ENCODE measurements at regions not wholly inside any gene's neighbourhood (a gene's known extent, or its start where the extent isn't known, plus 50 kb on each side); places are given as distances from the start of the nearest gene placed in this dataset.
"Not testable (repeated sequence)": the region's sequence is repeated elsewhere in the genome, so short reads cannot be mapped to it uniquely, and the experiment has no call there.

DNA sequence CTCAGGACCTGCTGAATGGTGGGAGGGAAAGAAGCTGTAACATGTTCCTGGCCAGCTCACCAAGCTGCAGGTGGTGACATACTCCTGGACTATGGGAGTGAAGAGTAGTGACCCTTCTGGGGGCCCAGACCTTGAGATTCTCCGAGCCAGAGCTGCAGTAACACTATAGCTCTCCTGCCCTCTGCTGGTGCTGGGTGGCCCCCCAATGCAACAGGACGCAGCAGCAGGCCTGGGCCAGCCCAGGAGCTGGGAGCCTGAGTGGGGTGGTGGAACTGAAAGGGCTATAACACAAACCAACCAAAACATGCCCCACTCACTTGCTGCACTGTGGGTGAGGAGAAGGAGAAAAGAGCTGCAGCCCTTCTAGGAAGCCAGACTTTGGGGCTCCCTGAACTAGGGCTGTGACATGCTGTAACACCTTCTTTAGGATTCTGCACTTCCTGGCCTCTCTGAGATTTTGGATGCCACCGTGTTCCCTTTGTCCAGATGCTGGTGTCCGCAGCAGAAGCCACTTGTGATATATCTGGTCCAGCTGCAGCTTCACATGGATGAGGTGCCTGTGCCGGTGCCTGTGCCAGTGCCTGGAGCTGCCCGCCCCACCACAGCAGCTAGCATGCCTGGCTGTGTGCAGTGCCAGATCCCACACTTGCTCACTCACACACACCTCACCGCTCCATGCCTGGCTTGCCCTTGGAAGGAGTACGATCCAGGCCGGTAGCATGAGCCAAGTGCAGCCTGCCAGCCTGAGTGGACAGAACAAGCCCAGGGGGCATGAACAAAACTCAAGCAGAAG, 636.8 kb upstream of the KCNMB2 start:
- H3K27ac Mint-ChIP-seq = no peak overlapping the region
- H3K9me3 Mint-ChIP-seq = peaks cover 18% of the 10 kb centered on the region
- H3K4me1 Mint-ChIP-seq = no peaks in the 10 kb centered on the region
- no peak for DNase-seq
- no peak overlapping the region for H3K4me3 Mint-ChIP-seq
- peaks cover 15% of the 10 kb centered on the region for H3K36me3 Mint-ChIP-seq
- H3K27me3 Mint-ChIP-seq = no peaks in the 10 kb centered on the region

DNA sequence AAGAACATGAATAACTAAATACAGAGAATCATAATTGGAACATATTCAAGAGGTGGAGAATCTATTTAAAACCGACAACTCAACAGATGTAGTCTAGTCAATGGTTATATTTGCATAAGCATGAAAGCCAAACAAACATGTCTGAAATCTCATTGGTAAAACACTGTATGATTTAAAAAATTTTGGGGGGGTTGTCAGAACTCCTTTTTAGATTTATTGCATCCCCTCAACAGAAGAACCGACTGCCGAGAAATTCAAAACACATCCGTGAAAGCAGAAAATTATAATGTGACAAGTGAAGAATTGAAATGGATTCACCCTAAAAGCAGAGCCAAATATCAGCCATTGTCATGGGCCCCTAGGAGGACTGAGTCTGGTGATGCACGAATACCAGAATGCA, 633.4 kb upstream of the KCNMB2 start:
- Mint-ChIP-seq H3K4me1 (no peaks in the 10 kb centered on the region), H3K9me3 (peaks cover 12% of the 10 kb centered on the region), H3K27ac (no peak overlapping the region), H3K27me3 (no peaks in the 10 kb centered on the region), H3K36me3 (peaks cover 9% of the 10 kb centered on the region), H3K4me3 (no peak overlapping the region)
- no peak for DNase-seq

DNA sequence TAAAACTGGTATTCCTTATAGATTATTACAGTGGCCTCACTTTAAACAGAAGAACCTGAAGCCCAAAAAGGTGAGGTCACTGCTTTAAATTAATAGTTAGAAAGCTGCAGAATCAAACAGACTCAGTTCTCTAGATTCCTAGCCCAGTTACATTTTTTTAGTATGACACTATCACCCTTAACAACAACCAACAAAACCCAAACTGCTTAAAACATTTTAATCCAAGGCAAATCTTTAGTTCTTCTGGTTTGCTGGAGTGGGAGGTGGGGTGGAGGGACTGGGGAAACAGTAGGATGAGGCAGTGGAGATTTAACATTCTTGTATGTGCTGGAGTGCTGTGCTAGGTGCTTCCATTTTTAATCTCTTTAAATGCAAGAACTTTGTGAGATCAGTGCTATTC, 631.6 kb upstream of the KCNMB2 start:
- H3K4me3 Mint-ChIP-seq = no peak overlapping the region
- no peak for DNase-seq
- no peaks in the 10 kb centered on the region for H3K4me1 Mint-ChIP-seq
- no peaks in the 10 kb centered on the region for H3K27me3 Mint-ChIP-seq
- H3K27ac Mint-ChIP-seq = no peak overlapping the region
- H3K9me3 Mint-ChIP-seq = peaks cover 10% of the 10 kb centered on the region
- H3K36me3 Mint-ChIP-seq = peaks cover 8% of the 10 kb centered on the region

DNA sequence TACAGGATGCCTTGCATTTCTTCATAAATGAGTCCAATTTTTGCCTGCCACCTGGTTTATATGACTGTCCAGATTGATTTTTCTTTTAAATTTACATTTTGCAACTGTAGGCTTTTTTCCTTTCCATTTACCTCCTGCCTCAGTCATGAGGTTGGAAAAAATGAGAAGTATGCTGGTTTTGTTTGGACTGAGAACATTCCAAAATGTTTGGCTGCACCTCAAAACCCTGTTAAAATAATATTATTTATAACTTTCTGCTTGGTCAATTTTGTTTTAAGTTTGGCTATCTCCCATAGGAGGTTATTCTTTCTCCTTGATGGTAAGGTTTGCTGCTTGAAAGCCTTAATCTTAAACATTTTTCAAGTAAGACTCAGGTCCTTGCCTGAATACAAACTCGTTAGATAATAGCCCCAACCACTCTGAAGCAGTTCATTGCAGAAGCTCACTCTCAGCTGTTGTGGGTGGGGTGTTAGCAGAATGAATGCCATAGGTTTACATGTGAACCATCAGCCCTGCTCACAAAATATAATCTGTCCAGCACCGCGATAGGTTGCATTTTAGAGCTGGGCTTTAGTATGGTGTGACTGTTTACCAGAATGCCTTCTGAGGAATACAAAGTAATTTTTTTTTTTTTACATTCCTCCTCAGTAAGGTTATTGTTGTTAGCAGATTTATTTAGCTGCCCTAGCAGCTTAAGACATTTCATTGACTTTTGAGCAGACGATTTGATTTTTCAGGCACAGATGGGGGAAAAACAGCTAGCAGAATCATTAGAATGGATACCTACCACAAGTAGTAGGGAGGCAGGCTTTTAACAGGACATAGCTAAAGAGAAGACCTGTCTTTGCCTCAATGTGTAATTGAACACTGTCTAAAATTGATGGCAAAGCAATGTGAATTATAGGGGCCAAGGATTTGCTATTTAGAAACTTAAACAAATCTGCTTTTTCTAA, 630.8 kb upstream of the KCNMB2 start:
- no peaks in the 10 kb centered on the region for H3K4me1 Mint-ChIP-seq
- peaks cover 3% of the 10 kb centered on the region for H3K9me3 Mint-ChIP-seq

DNA sequence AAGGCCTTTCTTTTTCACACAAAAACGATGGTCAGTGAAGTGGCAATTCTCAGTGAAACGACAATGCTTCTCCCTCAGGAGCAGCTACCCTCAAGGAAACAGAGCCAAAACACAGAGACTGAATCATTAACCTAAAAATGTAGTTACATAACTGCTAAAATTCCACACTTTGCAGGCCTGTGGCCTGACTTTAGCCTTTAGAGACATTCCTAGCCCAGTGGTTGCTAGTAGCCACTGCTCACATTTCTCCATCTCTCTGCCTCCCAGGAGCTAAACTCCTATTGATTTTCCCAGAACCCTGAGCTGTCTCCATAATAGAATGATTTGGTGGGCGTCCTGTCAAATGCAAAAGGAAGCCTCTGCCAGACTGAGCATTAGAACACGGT, 630.1 kb upstream of the KCNMB2 start:
- DNase-seq = no peak
- H3K4me3 Mint-ChIP-seq = no peak overlapping the region
- H3K27ac Mint-ChIP-seq = no peak overlapping the region
- no peaks in the 10 kb centered on the region for H3K36me3 Mint-ChIP-seq
- H3K4me1 Mint-ChIP-seq = no peaks in the 10 kb centered on the region
- H3K9me3 Mint-ChIP-seq = peaks cover 3% of the 10 kb centered on the region
- no peaks in the 10 kb centered on the region for H3K27me3 Mint-ChIP-seq

More for the DNA sequence above, 630.8 kb upstream of the KCNMB2 start:
- no peak for DNase-seq
- H3K4me3 Mint-ChIP-seq = no peak overlapping the region
- no peaks in the 10 kb centered on the region for H3K27me3 Mint-ChIP-seq
- H3K27ac Mint-ChIP-seq = no peak overlapping the region
- H3K36me3 Mint-ChIP-seq = peaks cover under 1% of the 10 kb centered on the region

DNA sequence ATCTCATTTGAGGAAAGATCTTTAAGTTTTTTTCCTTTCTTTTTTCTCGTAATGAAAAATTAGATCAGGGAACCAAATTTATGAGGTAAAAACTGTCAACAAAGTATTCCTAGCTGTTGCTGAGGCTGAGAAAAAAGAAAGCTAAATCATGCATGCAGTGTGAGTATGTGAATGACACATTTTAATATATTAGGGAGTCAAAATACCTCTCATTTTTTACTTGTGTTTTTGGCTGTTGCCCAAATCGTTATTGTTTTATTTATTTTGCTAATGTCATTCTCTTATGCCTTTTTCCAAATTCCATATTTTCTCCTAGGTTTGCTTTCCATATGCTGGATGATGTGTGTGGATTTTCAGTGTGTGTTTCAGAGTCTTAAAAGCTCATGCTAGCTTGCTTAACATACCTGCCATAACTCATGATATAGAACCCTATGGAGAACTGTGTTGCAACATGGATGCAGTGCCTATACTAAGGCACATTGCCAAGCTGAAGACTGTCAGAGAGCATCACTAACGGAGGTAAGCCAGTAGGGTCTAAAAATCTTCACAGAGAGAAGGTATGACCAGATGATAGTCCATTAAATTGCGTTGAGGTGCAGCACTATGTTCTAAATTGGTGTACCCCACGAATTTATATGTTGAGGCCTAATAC, 629.5 kb upstream of the KCNMB2 start:
- no peak for DNase-seq
- Mint-ChIP-seq H3K4me3 (no peak overlapping the region), H3K27me3 (no peaks in the 10 kb centered on the region), H3K27ac (no peak overlapping the region), H3K4me1 (no peaks in the 10 kb centered on the region), H3K36me3 (peaks cover 2% of the 10 kb centered on the region), H3K9me3 (peaks cover 2% of the 10 kb centered on the region)

DNA sequence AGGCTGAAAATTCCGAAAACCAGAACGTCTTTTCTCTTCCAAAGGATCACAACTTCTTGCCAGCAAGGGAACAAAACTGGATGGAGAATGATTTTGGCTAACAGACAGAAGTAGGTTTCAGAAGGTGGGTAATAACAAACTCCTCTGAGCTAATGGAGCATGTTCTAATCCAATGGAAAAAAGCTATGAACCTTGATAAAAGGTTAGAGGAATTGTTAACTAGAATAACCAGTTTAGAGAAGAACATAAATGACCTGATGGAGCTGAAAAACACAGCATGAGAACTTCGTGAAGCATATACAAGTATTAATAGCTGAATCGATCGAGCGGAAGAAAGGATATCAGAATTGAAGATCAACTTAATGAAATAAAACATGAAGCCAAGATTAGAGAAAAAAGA, 626.7 kb upstream of the KCNMB2 start:
- not testable (repeated sequence) for H3K9me3 Mint-ChIP-seq, H3K4me3 Mint-ChIP-seq, H3K4me1 Mint-ChIP-seq, DNase-seq, H3K27me3 Mint-ChIP-seq, H3K36me3 Mint-ChIP-seq, H3K27ac Mint-ChIP-seq

DNA sequence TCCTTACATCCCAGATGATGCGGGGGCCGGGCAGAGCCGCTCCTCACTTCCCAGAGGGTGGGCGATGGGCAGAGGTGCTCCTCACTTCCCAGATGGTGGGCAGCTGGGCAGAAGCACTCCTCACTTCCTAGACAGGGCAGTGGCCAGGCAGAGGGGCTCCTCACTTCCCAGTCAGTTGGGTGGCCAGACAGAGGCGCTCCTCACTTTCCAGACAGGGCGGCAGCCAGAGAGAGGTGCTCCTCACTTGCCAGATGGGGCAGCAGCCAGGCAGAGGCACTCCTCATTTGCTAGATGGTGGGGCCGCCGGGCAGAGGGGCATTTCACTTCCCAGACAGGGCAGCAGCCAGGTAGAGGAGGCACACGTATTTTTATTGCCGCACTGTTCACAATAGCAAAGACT, 622.0 kb upstream of the KCNMB2 start:
- Mint-ChIP-seq H3K9me3 (peaks cover 9% of the 10 kb centered on the region), H3K27ac (no peak overlapping the region), H3K36me3 (peaks cover 8% of the 10 kb centered on the region), H3K27me3 (no peaks in the 10 kb centered on the region), H3K4me3 (no peak overlapping the region), H3K4me1 (no peaks in the 10 kb centered on the region)
- no peak for DNase-seq

DNA sequence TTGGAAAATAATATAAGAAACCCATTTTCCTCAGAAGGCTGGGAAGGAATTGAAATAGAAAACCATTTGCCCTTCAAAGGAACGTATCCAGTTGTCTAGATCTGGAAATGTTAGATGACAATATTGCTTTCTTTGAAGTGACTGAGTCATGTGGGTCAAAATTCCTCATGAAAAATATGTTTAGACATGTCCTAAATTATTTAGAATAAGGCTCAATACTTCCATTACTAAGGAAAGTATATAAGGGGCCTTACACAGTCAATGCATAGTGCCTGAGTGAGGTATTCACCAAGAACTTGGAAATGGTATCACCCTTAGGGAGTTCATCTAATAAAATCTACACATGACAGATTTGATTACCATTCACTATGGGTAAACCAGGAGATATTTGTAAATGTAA, 619.8 kb upstream of the KCNMB2 start:
- DNase-seq = no peak
- H3K36me3 Mint-ChIP-seq = peaks cover 7% of the 10 kb centered on the region
- H3K9me3 Mint-ChIP-seq = peaks cover 7% of the 10 kb centered on the region
- H3K27me3 Mint-ChIP-seq = no peaks in the 10 kb centered on the region
- H3K4me1 Mint-ChIP-seq = no peaks in the 10 kb centered on the region
- H3K4me3 Mint-ChIP-seq = no peak overlapping the region
- H3K27ac Mint-ChIP-seq = no peak overlapping the region

DNA sequence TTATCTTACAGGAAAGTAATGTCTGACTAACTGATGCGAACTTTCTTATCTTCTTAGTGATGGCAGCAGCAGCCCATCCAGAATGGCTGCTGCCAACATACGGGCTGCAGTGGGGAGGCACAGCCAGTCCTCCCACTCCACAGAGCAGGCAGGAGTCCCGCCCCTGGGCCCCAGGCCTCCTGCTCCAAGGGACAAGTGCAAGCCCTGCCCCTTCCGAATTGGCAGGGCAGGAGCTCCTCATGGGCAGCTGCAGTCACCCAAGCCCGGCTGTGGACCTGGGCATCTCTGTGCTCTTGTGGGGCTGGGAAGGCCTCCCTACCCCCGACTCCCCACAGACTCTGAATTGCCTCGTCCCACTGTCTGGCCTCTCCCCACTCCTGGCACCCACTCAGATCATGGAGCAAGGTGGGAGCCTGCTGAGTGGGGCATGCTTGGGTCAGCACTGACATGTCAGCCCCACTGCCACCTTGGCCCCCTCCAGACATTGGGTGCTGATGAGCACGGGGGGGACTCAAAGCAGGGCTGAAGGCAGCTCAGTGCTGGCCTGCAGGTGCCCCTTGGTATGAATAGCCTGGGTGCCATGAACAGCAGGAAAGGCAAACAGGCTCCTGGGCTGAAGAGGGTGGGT, 618.9 kb upstream of the KCNMB2 start:
- DNase-seq = no peak
- Mint-ChIP-seq H3K4me1 (peaks cover 1% of the 10 kb centered on the region), H3K27me3 (no peaks in the 10 kb centered on the region), H3K27ac (no peak overlapping the region), H3K9me3 (peaks cover 5% of the 10 kb centered on the region), H3K4me3 (no peak overlapping the region), H3K36me3 (peaks cover 6% of the 10 kb centered on the region)

DNA sequence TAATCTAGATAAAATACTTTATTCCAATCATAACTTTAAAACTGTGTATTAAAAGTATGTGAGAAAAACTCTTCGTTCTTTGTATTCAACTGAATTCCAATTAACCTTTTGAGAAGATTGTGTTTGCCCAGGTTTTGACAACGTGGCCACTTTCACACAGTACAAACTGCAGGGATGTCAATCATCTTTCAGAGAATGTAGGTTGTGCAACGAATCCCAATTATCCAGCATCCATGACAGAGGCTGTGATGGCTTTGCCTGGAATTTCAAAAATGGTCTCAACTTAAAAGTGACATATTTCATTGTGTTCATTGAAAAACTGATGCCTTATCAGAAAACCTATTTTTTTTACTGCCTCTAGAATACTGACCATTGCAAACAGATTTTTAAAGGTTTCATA, 615.1 kb upstream of the KCNMB2 start:
- H3K4me1 Mint-ChIP-seq = peaks cover 1% of the 10 kb centered on the region
- H3K4me3 Mint-ChIP-seq = no peak overlapping the region

DNA sequence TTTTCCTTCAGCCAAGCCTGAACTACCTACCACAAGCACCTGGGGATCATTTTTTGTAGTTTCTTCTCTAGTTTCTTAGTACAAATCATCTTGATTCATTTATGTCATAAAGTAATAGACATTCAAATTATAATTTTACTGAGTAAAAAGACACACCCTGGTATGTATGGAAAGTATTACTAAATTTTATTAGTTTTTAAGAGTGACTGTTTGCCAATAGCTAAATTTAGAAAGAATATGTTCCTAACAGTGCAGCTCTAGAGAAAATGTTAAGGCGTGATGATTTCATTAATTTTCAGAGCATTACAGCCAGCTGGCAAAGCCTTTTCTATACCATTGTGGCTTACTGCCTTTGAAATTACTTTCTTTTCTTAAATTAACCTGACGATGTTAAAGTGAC, 612.0 kb upstream of the KCNMB2 start:
- H3K27me3 Mint-ChIP-seq = no peaks in the 10 kb centered on the region
- DNase-seq = no peak
- no peaks in the 10 kb centered on the region for H3K36me3 Mint-ChIP-seq
- peaks cover 3% of the 10 kb centered on the region for H3K9me3 Mint-ChIP-seq
- H3K4me1 Mint-ChIP-seq = peaks cover 10% of the 10 kb centered on the region
- no peak overlapping the region for H3K27ac Mint-ChIP-seq
- no peak overlapping the region for H3K4me3 Mint-ChIP-seq

More for the DNA sequence above, 615.1 kb upstream of the KCNMB2 start:
- Mint-ChIP-seq H3K27ac (no peak overlapping the region), H3K9me3 (no peaks in the 10 kb centered on the region), H3K36me3 (no peaks in the 10 kb centered on the region), H3K27me3 (no peaks in the 10 kb centered on the region)
- DNase-seq = no peak

DNA sequence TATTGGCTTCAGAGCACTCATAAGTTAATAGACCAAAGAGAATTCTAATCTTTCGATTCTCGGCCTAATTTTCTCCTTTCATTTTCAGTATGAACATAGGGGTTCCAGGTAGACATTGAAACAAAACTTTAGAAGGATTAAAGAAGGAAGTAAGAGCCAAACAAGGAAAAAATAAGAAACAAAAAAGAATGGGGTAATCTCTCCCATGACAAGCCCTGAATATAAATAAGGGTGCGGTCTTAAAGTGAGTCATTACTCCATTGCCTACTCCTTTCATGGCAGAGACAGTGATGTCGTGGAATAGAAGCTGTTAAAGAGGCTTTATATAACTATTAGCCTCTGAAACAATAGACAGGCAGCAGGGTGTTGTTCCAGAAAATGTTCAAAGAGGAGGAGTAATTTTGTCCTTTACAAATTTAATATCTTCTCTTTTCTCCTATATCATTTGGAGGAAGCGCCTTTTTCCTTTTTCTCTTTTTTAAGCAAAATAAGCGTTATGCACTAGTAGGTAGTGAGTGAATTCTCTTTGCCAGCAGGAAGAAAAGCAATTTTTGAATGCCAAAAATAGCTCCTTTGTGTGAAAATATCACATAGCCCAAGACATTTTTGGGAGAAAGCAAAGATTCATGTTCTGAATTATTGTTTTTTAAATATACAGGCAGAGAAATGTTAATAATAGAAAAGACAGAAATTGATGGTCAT, 607.9 kb upstream of the KCNMB2 start:
- H3K4me3 Mint-ChIP-seq = no peak overlapping the region
- no peaks in the 10 kb centered on the region for H3K36me3 Mint-ChIP-seq
- no peak overlapping the region for H3K27ac Mint-ChIP-seq

DNA sequence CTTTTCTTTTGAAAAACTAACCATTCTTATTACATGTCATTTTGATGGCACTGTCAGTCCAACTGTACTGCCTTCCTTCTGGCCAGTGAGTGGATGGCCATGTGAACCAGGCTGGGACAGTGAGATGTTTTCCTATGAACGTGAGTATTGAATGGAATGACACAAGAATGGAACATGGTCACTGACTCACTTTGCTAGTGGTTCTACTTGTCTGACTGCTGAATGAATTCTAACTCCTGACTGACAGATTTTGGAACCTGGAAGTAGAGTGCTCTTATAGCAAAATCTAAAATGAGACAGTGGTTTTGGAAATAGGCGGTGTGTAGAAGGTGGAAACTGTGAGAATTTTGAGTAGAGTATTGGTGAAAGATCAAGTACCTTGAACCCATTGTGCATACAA, 606.9 kb upstream of the KCNMB2 start:
- peaks cover 5% of the 10 kb centered on the region for H3K9me3 Mint-ChIP-seq
- H3K27me3 Mint-ChIP-seq = no peaks in the 10 kb centered on the region
- H3K4me3 Mint-ChIP-seq = no peak overlapping the region
- H3K27ac Mint-ChIP-seq = no peak overlapping the region
- H3K4me1 Mint-ChIP-seq = peaks cover 10% of the 10 kb centered on the region
- no peak for DNase-seq
- no peaks in the 10 kb centered on the region for H3K36me3 Mint-ChIP-seq

More for the DNA sequence above, 607.9 kb upstream of the KCNMB2 start:
- Mint-ChIP-seq H3K27me3 (no peaks in the 10 kb centered on the region), H3K9me3 (peaks cover 5% of the 10 kb centered on the region), H3K4me1 (peaks cover 10% of the 10 kb centered on the region)
- DNase-seq = no peak
